Muscle of leg (tissue), 3 donors: ENCODE measurements at regions not wholly inside any gene's neighbourhood (a gene's known extent, or its start where the extent isn't known, plus 50 kb on each side); places are given as distances from the start of the nearest gene placed in this dataset.

Source experiments
- DNase-seq: peaks from one replicate; pipeline ENCODE4 v3.0.0; 2013
- H3K27ac ChIP-seq: one replicate; pipeline ENCODE4 v1.5.1; 2013; ENCODE audit warnings: mild to moderate bottlenecking, low read length, control low read depth
- H3K27me3 ChIP-seq: one replicate; pipeline ENCODE4 v1.6.1; 2013; ENCODE audit warnings: low read length; ENCODE audit not compliant: control insufficient read depth, insufficient read depth
- H3K36me3 ChIP-seq: one replicate; pipeline ENCODE4 v1.6.1; 2013; ENCODE audit warnings: low read length; ENCODE audit not compliant: control insufficient read depth, insufficient read depth
- H3K4me1 ChIP-seq: one replicate; pipeline ENCODE4 v1.6.1; 2013; ENCODE audit warnings: low read length; ENCODE audit not compliant: control insufficient read depth, insufficient read depth
- H3K4me3 ChIP-seq: one replicate; pipeline ENCODE4 v1.5.1; 2013; ENCODE audit warnings: low read length, control low read depth
- H3K9me3 ChIP-seq: replicated peaks from 2 replicates; pipeline ENCODE4 v1.6.1; 2013; ENCODE audit warnings: low read depth, low read length; ENCODE audit not compliant: control insufficient read depth
- WGBS: methylation state at CpG from one replicate; pipeline ENCODE4 v1.1.5; 2013; ENCODE audit warnings: missing lambda C conversion rate; ENCODE audit not compliant: insufficient coverage; 5-methylcytosine and 5-hydroxymethylcytosine counted together

DNA sequence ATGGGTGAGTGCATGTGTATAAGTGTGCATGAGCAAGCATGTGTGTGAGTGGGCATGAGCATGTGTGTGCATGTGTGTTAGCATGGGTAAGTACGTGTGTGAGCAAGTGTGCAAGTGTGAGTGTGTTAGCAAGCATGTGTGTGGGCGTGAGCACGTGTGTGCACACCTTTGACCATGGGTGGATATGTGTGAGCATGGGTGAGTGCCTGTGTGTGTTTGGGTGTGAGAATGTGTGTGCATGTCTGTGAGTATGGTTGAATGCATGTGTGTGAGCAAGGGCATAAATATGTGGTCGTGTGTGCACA is 84.6 kb downstream of the DLL1 start:
- Histone ChIP-seq H3K27me3 (peaks cover 12% of the 10 kb centered on the region), H3K9me3 (no peaks in the 10 kb centered on the region), H3K27ac (no peak overlapping the region), H3K36me3 (no peaks in the 10 kb centered on the region), H3K4me3 (no peak overlapping the region), H3K4me1 (peaks cover 13% of the 10 kb centered on the region)
- DNase-seq: no peak
- WGBS: 83% methylated on average over 4 of the region's 4 CpGs

DNA sequence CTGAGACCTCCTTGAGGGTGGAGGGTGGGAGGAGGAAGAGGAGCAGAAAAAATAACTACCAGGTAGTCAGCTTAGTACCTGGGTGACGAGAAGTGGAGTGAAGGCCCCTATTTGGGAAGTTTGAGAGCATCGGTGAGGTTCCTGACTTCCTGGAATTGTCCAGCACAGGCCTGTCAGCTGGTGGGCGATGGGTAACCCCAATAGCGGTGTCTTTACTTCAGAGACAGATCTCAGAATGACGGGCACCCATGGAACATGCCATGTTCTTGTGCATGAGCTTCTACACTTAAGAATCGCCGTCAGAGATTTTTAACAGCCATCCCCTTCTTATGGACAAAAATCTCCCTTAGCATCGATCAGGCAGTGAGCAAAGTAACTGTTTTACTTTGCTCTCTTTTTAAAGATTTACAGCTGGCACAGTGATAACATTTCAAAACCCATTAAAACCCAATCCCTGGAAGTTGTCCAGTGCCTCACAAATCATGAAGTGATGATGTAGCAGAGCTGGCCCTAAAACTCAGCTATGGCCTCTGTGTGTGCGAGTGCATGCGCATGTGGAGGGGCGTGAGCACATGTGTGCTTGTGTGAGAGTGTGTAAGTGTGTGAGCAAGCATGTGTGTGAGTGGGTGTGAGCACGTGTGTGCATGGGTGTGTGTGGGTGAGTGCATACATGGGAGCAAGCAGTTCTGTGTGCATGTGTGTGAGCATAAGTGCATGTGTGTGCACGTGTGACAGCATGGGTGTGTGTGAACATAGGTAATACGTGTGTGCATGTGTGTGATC is 85.2 kb downstream of the DLL1 start:
- H3K27ac ChIP-seq: no peak overlapping the region
- H3K27me3 ChIP-seq: peaks cover 9% of the 10 kb centered on the region
- H3K9me3 ChIP-seq: no peaks in the 10 kb centered on the region
- no peak overlapping the region for H3K4me3 ChIP-seq
- no peak for DNase-seq
- no peaks in the 10 kb centered on the region for H3K36me3 ChIP-seq
- 71% methylated on average over 12 of the region's 14 CpGs for WGBS
- H3K4me1 ChIP-seq: peaks cover 13% of the 10 kb centered on the region

DNA sequence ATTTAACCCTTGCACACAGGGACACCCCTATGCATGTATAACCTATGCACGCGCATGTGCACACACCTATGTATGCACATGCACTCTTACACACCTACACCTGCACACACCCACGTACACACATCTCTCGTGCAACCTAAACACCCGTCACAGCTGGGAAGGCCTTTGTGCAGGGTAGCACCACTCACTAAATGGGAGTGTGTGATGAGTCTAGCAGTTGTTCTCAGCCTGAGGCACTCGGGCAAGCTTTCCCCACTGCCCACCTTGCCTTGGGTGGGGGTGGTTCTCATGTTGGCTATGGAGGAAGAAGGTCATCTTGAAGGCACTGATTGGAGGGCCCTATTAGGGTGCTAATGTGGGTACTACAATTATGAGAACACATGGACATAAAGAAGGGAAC is 85.8 kb downstream of the DLL1 start:
- Histone ChIP-seq H3K27ac (no peak overlapping the region), H3K9me3 (no peaks in the 10 kb centered on the region), H3K27me3 (peaks cover 10% of the 10 kb centered on the region), H3K4me1 (peaks cover 13% of the 10 kb centered on the region), H3K36me3 (no peaks in the 10 kb centered on the region), H3K4me3 (no peak overlapping the region)
- DNase-seq: no peak
- no CpG with 5 or more reads among the region's 6 CpGs for WGBS

DNA sequence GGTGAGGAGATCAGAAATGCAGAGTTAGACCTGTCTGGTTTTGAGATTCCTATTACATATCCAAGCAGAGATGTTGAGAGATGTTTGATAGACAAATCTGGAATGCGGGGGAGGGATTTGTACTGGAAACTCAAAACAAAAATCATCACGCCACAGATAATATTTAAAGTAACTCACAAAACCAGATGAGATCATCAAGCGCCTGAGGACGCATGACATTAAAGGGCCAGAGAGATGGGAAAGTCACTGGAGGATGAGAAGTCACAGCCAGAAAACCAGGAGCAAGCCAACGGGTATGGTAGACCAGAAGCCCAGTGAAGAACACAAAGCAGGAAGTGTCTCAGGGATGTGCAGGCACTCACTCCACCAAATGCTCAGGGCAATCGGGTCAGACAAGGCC is 87.7 kb downstream of the DLL1 start:
- Histone ChIP-seq H3K4me3 (no peak overlapping the region), H3K4me1 (peaks cover 9% of the 10 kb centered on the region), H3K27ac (no peak overlapping the region), H3K36me3 (no peaks in the 10 kb centered on the region), H3K27me3 (peaks cover 4% of the 10 kb centered on the region), H3K9me3 (no peaks in the 10 kb centered on the region)
- no peak for DNase-seq
- 71% methylated on average over 1 of the region's 6 CpGs for WGBS

DNA sequence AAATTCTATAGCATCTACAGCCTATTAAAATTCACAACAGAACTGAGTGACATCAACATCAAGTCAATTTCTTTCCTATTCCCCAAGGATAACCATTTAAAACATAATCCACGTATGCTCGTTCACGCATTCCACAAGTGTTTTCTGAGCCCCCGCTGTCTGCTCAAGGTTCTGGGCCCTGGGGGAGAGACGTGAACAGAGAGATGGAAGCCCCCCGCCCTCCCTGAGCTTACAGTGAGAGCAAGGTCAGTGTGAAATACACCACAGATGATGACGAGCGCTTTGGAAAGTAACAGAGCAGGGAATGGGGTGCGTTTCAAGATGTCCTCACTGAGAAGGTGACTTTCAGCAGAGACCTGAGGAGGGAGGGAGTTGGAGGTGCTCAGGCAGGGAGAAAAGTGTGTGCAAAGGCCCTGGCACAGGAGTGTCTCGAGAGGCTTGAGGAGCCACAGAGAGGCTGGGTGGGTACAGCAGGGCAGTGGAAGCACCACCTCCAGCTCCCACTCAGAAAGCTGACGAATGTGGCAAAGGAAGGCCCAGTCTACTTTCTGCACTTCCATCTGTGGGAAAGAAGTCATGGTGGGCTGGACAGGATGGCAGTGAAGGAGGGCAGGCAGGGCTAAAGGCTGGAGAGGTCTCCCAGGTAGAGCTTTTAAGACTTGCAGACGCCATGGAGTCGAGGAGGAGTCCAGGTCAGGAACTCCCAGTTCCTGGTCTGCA is 88.3 kb downstream of the DLL1 start:
- DNase-seq: no peak
- 80% methylated on average over 8 of the region's 13 CpGs for WGBS
- no peak overlapping the region for H3K4me3 ChIP-seq

DNA sequence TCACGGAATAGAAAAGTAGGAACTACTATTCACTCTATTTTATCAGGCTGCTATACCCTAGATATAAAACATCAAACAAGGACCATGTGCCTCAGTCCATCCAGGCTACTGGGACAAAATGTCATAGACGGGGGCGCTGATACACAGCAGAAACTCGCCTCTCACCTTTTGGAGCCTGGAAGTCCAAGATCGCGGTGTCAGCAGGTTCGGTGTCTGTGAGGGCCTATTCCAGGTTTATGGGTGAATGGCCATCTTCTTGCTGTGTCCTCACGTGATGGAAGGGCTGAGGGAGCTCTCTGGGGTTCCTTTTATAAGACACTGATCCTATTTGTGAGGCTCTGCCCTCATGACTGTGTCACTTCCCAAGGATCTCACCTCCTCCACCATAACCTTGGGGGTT is 89.5 kb downstream of the DLL1 start:
- Histone ChIP-seq H3K27ac (no peak overlapping the region), H3K9me3 (no peaks in the 10 kb centered on the region), H3K36me3 (no peaks in the 10 kb centered on the region), H3K4me3 (no peak overlapping the region), H3K4me1 (no peaks in the 10 kb centered on the region), H3K27me3 (peaks cover 4% of the 10 kb centered on the region)
- WGBS: no CpG with 5 or more reads among the region's 8 CpGs
- no peak for DNase-seq

More for the DNA sequence above, 88.3 kb downstream of the DLL1 start:
- Histone ChIP-seq H3K36me3 (no peaks in the 10 kb centered on the region), H3K27me3 (peaks cover 4% of the 10 kb centered on the region), H3K4me1 (peaks cover 4% of the 10 kb centered on the region), H3K27ac (no peak overlapping the region), H3K9me3 (no peaks in the 10 kb centered on the region)

DNA sequence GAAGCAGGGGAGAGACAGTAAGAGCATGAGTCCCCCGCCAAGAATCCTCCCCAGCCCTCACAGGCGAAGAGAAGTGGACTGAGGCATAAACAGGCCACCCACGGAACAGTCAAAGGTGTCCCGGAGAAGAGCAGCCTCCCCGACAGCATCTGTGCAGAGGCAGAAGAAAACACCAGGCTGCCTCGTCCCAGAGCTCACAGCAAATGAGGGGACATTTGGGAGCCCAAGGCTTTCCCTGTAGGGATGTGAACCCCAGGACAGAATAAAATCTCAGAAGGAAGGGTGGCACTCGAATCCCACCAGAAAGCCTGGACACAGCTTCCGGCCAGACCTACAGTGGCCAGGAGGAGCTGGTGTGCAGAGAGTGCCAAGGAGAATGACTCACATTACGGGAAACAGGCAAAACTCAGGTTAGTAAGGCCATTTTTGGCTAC is 90.4 kb downstream of the DLL1 start:
- Histone ChIP-seq H3K27me3 (peaks cover 4% of the 10 kb centered on the region), H3K4me3 (no peak overlapping the region), H3K27ac (no peak overlapping the region), H3K9me3 (peaks cover 7% of the 10 kb centered on the region), H3K4me1 (no peaks in the 10 kb centered on the region), H3K36me3 (no peaks in the 10 kb centered on the region)
- DNase-seq: no peak
- WGBS: 39% methylated on average over 8 of the region's 9 CpGs

DNA sequence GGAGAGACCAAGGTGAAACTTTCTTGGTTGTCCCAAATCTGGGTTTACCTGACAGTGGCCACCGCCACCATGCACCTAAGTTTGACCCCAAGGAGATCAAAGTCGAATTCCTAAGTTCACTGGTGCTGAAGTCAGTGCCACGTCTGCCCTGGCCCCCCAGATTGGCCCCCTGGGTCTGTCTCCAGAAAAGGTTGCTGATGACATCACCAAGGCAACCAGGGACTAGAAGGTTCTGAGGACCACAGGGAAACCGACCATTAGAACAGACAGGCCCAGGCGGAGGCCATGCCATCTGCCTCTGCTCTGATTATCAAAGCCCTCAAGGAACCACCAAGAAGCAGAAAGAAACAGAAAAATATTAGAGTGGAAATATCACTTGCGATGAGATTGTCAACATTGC is 91.2 kb downstream of the DLL1 start:
- H3K4me1 ChIP-seq: no peaks in the 10 kb centered on the region
- peaks cover 4% of the 10 kb centered on the region for H3K27me3 ChIP-seq
- no peaks in the 10 kb centered on the region for H3K36me3 ChIP-seq
- WGBS: 76% methylated on average over 4 of the region's 6 CpGs
- DNase-seq: no peak
- no peak overlapping the region for H3K27ac ChIP-seq
- H3K4me3 ChIP-seq: no peak overlapping the region
- peaks cover 9% of the 10 kb centered on the region for H3K9me3 ChIP-seq

DNA sequence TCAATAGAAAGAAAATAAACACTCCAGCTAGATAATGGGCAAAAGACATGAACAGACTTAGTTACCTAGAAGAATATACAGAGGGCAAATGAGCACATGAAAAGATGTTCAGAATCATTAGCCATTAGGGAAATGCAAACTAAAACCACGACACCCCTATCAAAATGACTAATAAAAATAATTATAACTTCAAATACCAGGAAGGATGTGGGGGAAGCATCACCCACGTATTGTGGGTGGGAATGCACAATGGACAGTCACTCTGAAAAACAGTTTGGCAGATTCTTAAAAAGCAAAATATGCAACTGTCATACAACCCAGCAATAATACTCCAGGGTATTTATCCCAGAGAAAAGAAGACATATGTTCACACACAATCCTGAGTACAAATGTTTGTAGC is 92.6 kb downstream of the DLL1 start:
- Histone ChIP-seq H3K36me3 (no peaks in the 10 kb centered on the region), H3K4me1 (no peaks in the 10 kb centered on the region), H3K4me3 (no peak overlapping the region), H3K9me3 (peaks cover 13% of the 10 kb centered on the region), H3K27me3 (peaks cover 4% of the 10 kb centered on the region), H3K27ac (no peak overlapping the region)
- no peak for DNase-seq
- WGBS: no CpG with 5 or more reads among the region's 2 CpGs

DNA sequence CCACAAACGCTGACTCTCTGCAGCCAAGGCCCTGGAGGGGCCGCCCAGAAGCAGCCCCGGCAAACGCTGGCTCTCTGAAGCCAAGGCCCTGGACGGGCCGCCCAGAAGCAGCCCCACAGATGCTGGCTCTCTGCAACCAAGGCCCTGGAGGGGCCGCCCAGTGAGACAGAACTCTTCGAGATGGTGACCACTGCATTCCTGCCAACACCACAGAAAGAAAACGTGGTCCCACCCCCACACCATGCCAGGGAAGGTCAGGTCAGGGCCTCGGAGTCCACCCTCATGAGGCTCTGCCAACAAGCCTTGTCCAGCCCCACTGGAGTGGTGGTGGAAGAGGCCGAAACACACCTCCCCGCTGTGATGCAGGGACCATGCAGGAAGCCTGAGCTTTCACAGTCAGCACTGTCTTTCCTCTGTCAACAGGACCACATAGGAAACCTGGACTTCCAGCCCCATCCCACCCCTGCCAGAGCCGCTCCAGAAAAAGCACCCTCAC is 97.5 kb downstream of the DLL1 start:
- DNase-seq: no peak
- Histone ChIP-seq H3K27me3 (peaks cover 2% of the 10 kb centered on the region), H3K4me3 (no peak overlapping the region), H3K27ac (no peak overlapping the region), H3K4me1 (peaks cover 5% of the 10 kb centered on the region), H3K9me3 (peaks cover 13% of the 10 kb centered on the region), H3K36me3 (no peaks in the 10 kb centered on the region)
- WGBS: 79% methylated on average over 9 of the region's 13 CpGs
